NCI-H187 treated with DMSO at 0.1 percent for 48 hours (cell line): ENCODE measurements at regions not wholly inside any gene's neighbourhood (a gene's known extent, or its start where the extent isn't known, plus 50 kb on each side); places are given as distances from the start of the nearest gene placed in this dataset.

ENCODE experiments used
- DNase-seq: peaks from one replicate; lab custom pipeline; 2025; lab: John Stamatoyannopoulos, UW

GRCh38 chr5:73266176-73266738, 93.3 kb downstream of the TMEM174 start:
- DNase-seq: no peak

- DNase-seq: no peak
These were observed 92.6 kb downstream of the TMEM174 start for GRCh38 chr5:73265641-73266040.

GRCh38 chr5:73264631-73265030, 91.6 kb downstream of the TMEM174 start:
- DNase-seq: no peak

- no peak for DNase-seq
These were observed 90.2 kb downstream of the TMEM174 start for GRCh38 chr5:73263001-73263710.

DNA sequence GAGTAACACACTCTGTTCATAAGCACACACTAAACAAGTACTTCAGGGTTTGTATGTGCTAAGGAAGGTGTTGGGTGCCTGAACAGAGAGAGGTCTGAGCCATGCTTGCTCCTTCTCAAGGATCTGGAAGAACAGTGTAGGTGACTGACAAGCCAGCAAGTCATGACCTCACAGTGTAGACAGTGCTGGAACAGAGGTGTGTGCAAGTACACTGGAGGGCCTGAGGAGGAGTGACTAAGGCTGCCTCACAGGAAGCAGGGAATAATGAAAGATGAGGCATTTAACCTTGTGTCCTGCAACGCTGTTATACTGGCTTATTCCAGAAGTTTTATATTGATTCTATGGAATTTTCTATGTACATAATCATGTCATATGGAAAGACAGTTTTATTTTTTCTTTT, 83.9 kb downstream of the TMEM174 start:
- no peak for DNase-seq

- no peak for DNase-seq
These were observed 83.5 kb downstream of the TMEM174 start for GRCh38 chr5:73256462-73256861.

- DNase-seq: no peak
These were observed 83.0 kb downstream of the TMEM174 start for GRCh38 chr5:73256012-73256411.

DNA sequence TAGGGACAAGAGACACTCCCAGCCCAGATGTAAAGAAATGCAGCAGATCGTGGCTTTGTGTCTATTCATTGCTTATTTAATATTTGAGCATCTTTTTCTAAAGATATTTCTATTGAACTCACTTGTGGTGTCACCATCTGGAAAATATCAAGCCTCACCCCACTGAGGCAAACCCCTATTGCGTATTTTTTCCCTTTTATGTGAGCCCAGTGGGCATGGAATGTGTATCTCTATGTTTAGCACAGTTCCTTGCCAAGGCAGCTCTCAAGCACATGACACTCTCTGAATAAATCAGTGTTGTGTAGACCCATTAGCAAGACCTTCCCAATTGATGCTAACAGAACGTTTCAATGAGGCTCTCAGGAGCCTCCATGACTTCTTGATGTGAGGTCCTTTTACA, 81.6 kb downstream of the TMEM174 start:
- DNase-seq: no peak

GRCh38 chr5:73253047-73253660, 80.2 kb downstream of the TMEM174 start:
- DNase-seq: no peak

GRCh38 chr5:73250645-73251044, 77.7 kb downstream of the TMEM174 start:
- DNase-seq: no peak

- no peak for DNase-seq
These were observed 69.7 kb downstream of the TMEM174 start for GRCh38 chr5:73242735-73243134.

DNA sequence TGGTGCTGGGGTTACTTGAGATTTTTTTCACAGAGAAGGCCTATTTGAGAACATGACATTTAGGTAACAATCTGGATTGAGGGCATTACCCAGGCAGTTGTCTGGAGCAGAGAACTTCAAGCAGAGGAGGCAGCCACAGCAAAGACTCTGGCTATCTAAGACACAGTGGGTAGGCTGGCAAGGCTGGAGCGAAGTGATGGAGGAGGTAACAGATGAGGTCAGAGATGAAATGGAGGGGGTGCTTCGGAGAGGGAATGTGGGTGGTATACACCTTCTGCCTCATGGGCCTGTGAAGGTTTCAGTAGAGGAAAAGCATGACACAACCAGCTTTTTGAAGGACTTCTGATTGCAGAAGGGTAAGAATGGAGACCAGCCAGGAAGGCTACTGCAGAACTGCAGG, 65.9 kb downstream of the TMEM174 start:
- no peak for DNase-seq

GRCh38 chr5:73236541-73237128, 63.6 kb downstream of the TMEM174 start:
- no peak for DNase-seq

GRCh38 chr5:73234204-73234555, 61.2 kb downstream of the TMEM174 start:
- no peak for DNase-seq

- DNase-seq: no peak
These were observed 60.6 kb downstream of the TMEM174 start for GRCh38 chr5:73233461-73234203.

DNA sequence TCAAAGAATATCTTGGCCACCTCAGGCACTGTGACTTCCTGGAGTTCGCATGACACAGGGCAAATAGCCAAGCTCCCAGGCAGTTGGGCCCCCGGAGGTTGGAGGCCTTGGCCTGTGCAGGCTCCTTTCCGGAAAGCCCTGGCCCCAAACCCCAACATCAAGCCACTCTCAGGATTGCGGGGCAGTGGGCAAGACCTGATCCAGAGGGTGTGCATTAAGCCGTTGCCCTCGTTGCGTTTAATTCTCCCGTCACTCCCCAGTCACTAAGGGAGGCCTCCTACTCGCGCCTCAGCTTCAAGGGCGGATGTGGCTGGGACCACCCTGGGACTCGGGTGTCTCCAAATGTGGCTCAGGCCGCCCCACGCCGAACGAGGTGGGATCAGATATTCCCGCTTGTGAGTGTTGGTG, 60.1 kb downstream of the TMEM174 start:
- no peak for DNase-seq

DNA sequence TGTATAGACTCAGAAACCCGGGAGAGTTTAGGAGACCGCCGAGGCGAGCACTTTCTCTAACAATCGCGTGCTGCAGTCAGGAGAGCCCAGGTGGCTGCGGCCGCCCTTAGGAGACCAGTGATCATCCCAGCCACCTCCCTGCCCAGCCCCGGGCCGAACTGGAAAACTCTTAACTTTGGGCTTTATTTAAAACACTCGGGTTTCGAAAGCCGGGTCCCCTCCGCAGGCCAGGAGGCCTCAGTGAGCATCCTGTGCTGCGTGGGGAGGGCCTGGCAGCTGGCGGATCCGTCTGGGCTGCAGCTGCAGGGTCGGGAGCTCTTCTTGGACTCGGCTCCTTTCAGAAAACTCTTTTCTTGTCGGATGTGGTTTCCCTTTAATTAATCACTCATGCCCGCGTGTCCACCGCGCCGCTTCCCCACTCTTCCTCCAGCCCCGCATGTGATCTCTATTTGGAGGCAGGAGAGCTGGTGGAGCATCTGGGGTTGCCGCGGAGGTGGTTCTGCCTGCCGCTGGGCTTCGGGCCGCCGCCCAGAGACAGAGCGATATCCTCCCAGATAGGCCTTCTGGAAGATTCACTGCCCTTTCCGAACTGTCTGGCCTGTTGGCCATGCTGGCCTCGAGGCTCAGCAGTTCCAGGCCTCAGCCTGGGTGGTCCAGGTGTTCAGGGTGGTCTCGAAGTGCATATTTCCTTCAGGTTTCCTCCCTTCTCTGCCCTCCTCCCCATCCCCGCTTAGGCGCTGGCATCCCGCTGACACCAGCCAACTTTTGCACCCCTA, 59.5 kb downstream of the TMEM174 start:
- no peak for DNase-seq

DNA sequence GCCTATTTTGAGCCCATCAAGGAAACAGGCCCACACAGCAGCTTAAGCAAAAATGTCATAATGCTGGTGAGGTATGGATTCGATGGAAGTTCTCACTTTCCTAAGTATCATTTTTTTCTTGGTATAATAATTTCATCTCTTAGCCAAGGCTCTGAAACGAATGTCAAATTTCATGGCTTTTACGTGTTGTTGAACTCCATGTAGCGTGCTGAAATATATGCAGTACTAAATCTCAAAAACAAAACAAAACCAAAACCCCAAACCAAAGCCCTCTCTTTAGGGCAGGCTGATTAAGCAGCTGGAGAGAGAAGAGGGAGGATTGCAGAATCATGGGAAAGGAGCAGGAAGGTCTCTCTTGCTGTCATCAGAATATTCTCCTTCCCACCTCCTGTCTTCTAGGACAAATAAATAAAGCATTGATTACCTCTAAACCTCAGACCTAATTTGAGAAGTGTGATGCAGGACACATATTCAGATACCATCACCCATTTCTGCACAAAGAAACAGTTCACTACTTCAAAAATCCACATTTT, 58.3 kb downstream of the TMEM174 start:
- DNase-seq: no peak

- DNase-seq: no peak
These were observed 57.6 kb downstream of the TMEM174 start for GRCh38 chr5:73230264-73231245.

- no peak for DNase-seq
These were observed 56.3 kb downstream of the TMEM174 start for GRCh38 chr5:73229271-73229670.
